HEK293 (cell line): ENCODE measurements at regions not wholly inside any gene's neighbourhood (a gene's known extent, or its start where the extent isn't known, plus 50 kb on each side); places are given as distances from the start of the nearest gene placed in this dataset.

Experiments used
- CTCF ChIA-PET: fragments of 350-600 bp; formaldehyde crosslinking; extraction: SDS; loops from one replicate; lab custom pipeline; 2021; ENCODE audit warnings: antibody characterized with exemption; lab: Yijun Ruan, JAX
- POLR2A ChIA-PET: fragments of 300-600 bp; formaldehyde crosslinking; extraction: SDS; loops from one replicate; lab custom pipeline; 2020; ENCODE audit warnings: antibody characterized with exemption, inconsistent platforms; lab: Yijun Ruan, JAX
- H3K27ac ChIP-seq: fragments of 200-500 bp; sonication (Bioruptor generic); 2 replicates; pipeline ENCODE4 v1.5.1; 2014; ENCODE audit warnings: low read depth, low read length, control low read depth, inconsistent platforms; ENCODE audit errors: extremely low read depth
- H3K36me3 ChIP-seq, 2 experiments: fragments of 200-500 bp in 1 of 2; sonication (Bioruptor generic) in 1 of 2; 1 replicate in 1 of 2; 2 replicates in 1 of 2; pipeline ENCODE4 v1.5.1; 2014 to 2017; ENCODE audit warnings: inconsistent platforms in 2 of 2, low read length in 2 of 2; ENCODE audit not compliant: control insufficient read depth in 2 of 2, insufficient read depth in 1 of 2
- H3K4me1 ChIP-seq: fragments of 200-500 bp; sonication (Bioruptor generic); 2 replicates; pipeline ENCODE4 v1.5.1; 2014; ENCODE audit warnings: mild to moderate bottlenecking, low read length, inconsistent platforms; ENCODE audit not compliant: control insufficient read depth, insufficient read depth
- H3K4me3 ChIP-seq: 2 replicates; pipeline ENCODE4 v1.5.1; 2011; ENCODE audit warnings: low read depth, mild to moderate bottlenecking, control low read depth, low read length, moderate library complexity
- H3K9me3 ChIP-seq: fragments of 200-500 bp; sonication (Bioruptor generic); 2 replicates; pipeline ENCODE4 v1.5.1; 2014; ENCODE audit warnings: low read depth, low read length, inconsistent platforms; ENCODE audit not compliant: control insufficient read depth, insufficient read depth
- BCL11B ChIP-seq: fragments of 450-650 bp; formaldehyde crosslinking; IDR thresholded peaks from 2 replicates; pipeline ENCODE4 v1.5.1; 2016; ENCODE audit warnings: low read depth, missing biosample characterization, missing genetic modification characterization
- BCL6B ChIP-seq: fragments of 450-650 bp; formaldehyde crosslinking; IDR thresholded peaks from 2 replicates; pipeline ENCODE4 v1.5.1; 2017; ENCODE audit warnings: missing biosample characterization, missing genetic modification characterization
- CTCF ChIP-seq: fragments of 450-650 bp; formaldehyde crosslinking; IDR thresholded peaks from 2 replicates; pipeline ENCODE4 v1.5.1; 2016; ENCODE audit warnings: missing biosample characterization, missing genetic modification characterization
- FEZF1 ChIP-seq: fragments of 450-650 bp; formaldehyde crosslinking; IDR thresholded peaks from 2 replicates; pipeline ENCODE4 v1.5.1; 2016; ENCODE audit warnings: missing biosample characterization, missing genetic modification characterization
- GLI2 ChIP-seq: fragments of 450-650 bp; formaldehyde crosslinking; IDR thresholded peaks from 2 replicates; pipeline ENCODE4; 2017; ENCODE audit warnings: missing biosample characterization, missing genetic modification characterization, low read depth, borderline replicate concordance
- PRDM6 ChIP-seq: fragments of 450-650 bp; formaldehyde crosslinking; IDR thresholded peaks from 2 replicates; pipeline ENCODE4 v1.5.1; 2017; ENCODE audit warnings: missing biosample characterization, missing genetic modification characterization
- ZFP41 ChIP-seq: fragments of 450-650 bp; formaldehyde crosslinking; IDR thresholded peaks from 2 replicates; pipeline ENCODE4 v1.5.1; 2016; ENCODE audit warnings: missing biosample characterization, missing genetic modification characterization, borderline replicate concordance
- ZIC2 ChIP-seq: fragments of 450-650 bp; formaldehyde crosslinking; IDR thresholded peaks from 2 replicates; pipeline ENCODE4 v1.5.1; 2016; ENCODE audit warnings: missing biosample characterization, missing genetic modification characterization
- ZNF184 ChIP-seq: fragments of 450-650 bp; IDR thresholded peaks from 2 replicates; pipeline ENCODE4 v1.5.1; 2018; ENCODE audit warnings: missing biosample characterization, mild to moderate bottlenecking, missing genetic modification characterization
- ZNF26 ChIP-seq: fragments of 450-650 bp; formaldehyde crosslinking; IDR thresholded peaks from 2 replicates; pipeline ENCODE4 v1.5.1; 2016; ENCODE audit warnings: missing biosample characterization, missing genetic modification characterization
- ZNF350 ChIP-seq: fragments of 450-650 bp; formaldehyde crosslinking; IDR thresholded peaks from 2 replicates; pipeline ENCODE4 v1.5.0; 2017; ENCODE audit warnings: missing biosample characterization, mild to moderate bottlenecking, missing genetic modification characterization
- ZNF394 ChIP-seq: fragments of 450-650 bp; formaldehyde crosslinking; IDR thresholded peaks from 2 replicates; pipeline ENCODE4 v1.5.1; 2016; ENCODE audit warnings: missing biosample characterization, missing genetic modification characterization, mild to moderate bottlenecking, moderate library complexity, borderline replicate concordance
- ZNF514 ChIP-seq: fragments of 450-650 bp; formaldehyde crosslinking; IDR thresholded peaks from 2 replicates; pipeline ENCODE4 v1.5.1; 2016; ENCODE audit warnings: missing biosample characterization, missing genetic modification characterization
- ZNF558 ChIP-seq: fragments of 450-650 bp; formaldehyde crosslinking; IDR thresholded peaks from 2 replicates; pipeline ENCODE4 v1.5.1; 2016; ENCODE audit warnings: missing biosample characterization, missing genetic modification characterization
- ZNF600 ChIP-seq: fragments of 450-650 bp; formaldehyde crosslinking; IDR thresholded peaks from 2 replicates; pipeline ENCODE4 v1.5.1; 2016; ENCODE audit warnings: missing biosample characterization, missing genetic modification characterization
- ZNF837 ChIP-seq: fragments of 450-650 bp; formaldehyde crosslinking; IDR thresholded peaks from 2 replicates; pipeline ENCODE4 v1.5.1; 2016; ENCODE audit warnings: missing biosample characterization, missing genetic modification characterization
- ZNF843 ChIP-seq: fragments of 450-650 bp; formaldehyde crosslinking; IDR thresholded peaks from 2 replicates; pipeline ENCODE4 v1.5.1; 2016; ENCODE audit warnings: missing biosample characterization, missing genetic modification characterization
- ZSCAN16 ChIP-seq: fragments of 450-650 bp; formaldehyde crosslinking; IDR thresholded peaks from 2 replicates; pipeline ENCODE4 v1.5.1; 2016; ENCODE audit warnings: missing biosample characterization, missing genetic modification characterization
- ZSCAN4 ChIP-seq: fragments of 450-650 bp; formaldehyde crosslinking; IDR thresholded peaks from 2 replicates; pipeline ENCODE4 v1.5.1; 2017; ENCODE audit warnings: missing biosample characterization, missing genetic modification characterization
- TF ChIP-seq, protein P1 (sequence below): IDR thresholded peaks from 2 replicates; pipeline ENCODE4 v1.6.1; 2011; ENCODE audit warnings: mild to moderate bottlenecking, low read depth, low read length, borderline replicate concordance
- TF ChIP-seq, protein P2 (sequence below): fragments of 450-650 bp; formaldehyde crosslinking; IDR thresholded peaks from 2 replicates; pipeline ENCODE4 v1.5.1; 2016; ENCODE audit warnings: missing biosample characterization, missing genetic modification characterization
- TF ChIP-seq, protein P3 (sequence below): fragments of 450-650 bp; formaldehyde crosslinking; IDR thresholded peaks from 2 replicates; pipeline ENCODE4 v1.5.1; 2017; ENCODE audit warnings: missing biosample characterization, mild to moderate bottlenecking, missing genetic modification characterization, moderate library complexity

- Histone ChIP-seq H3K4me3 (no peak overlapping the region), H3K27ac (no peak overlapping the region), H3K9me3 (no peaks in the 10 kb centered on the region)
- POLR2A ChIA-PET: no interaction called here
- TF ChIP-seq ZNF350: no peak
- TF ChIP-seq CTCF (tag by site-specific recombination): no peak
- TF ChIP-seq ZNF558 (tag by site-specific recombination): no peak
- TF ChIP-seq GLI2 (tag by site-specific recombination): no peak
- no peak for TF ChIP-seq ZFP41 (tag by site-specific recombination)
- TF ChIP-seq, protein P1, sequence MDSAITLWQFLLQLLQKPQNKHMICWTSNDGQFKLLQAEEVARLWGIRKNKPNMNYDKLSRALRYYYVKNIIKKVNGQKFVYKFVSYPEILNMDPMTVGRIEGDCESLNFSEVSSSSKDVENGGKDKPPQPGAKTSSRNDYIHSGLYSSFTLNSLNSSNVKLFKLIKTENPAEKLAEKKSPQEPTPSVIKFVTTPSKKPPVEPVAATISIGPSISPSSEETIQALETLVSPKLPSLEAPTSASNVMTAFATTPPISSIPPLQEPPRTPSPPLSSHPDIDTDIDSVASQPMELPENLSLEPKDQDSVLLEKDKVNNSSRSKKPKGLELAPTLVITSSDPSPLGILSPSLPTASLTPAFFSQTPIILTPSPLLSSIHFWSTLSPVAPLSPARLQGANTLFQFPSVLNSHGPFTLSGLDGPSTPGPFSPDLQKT: no peak
- TF ChIP-seq, protein P2, sequence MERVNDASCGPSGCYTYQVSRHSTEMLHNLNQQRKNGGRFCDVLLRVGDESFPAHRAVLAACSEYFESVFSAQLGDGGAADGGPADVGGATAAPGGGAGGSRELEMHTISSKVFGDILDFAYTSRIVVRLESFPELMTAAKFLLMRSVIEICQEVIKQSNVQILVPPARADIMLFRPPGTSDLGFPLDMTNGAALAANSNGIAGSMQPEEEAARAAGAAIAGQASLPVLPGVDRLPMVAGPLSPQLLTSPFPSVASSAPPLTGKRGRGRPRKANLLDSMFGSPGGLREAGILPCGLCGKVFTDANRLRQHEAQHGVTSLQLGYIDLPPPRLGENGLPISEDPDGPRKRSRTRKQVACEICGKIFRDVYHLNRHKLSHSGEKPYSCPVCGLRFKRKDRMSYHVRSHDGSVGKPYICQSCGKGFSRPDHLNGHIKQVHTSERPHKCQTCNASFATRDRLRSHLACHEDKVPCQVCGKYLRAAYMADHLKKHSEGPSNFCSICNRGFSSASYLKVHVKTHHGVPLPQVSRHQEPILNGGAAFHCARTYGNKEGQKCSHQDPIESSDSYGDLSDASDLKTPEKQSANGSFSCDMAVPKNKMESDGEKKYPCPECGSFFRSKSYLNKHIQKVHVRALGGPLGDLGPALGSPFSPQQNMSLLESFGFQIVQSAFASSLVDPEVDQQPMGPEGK (tag by site-specific recombination): no peak
- TF ChIP-seq ZIC2 (tag by site-specific recombination): peak; percentile 33; the same call in 1 of the 2 replicates
- TF ChIP-seq ZNF837 (tag by site-specific recombination): no peak
- no peak for TF ChIP-seq ZSCAN4 (tag by site-specific recombination)
- peak; percentile 48; the same call in 1 of the 2 replicates for TF ChIP-seq ZNF843 (tag by site-specific recombination)
- TF ChIP-seq ZNF26 (tag by site-specific recombination): no peak
- no peak for TF ChIP-seq ZNF184 (tag by site-specific recombination)
- TF ChIP-seq ZNF394 (tag by site-specific recombination): no peak
- no peak for TF ChIP-seq ZNF514 (tag by site-specific recombination)
- no peak for TF ChIP-seq BCL11B (tag by site-specific recombination)
- peak; percentile 35; the same call in 1 of the 2 replicates for TF ChIP-seq FEZF1 (tag by site-specific recombination)
- TF ChIP-seq ZNF600 (tag by site-specific recombination): no peak
- TF ChIP-seq, protein P3, sequence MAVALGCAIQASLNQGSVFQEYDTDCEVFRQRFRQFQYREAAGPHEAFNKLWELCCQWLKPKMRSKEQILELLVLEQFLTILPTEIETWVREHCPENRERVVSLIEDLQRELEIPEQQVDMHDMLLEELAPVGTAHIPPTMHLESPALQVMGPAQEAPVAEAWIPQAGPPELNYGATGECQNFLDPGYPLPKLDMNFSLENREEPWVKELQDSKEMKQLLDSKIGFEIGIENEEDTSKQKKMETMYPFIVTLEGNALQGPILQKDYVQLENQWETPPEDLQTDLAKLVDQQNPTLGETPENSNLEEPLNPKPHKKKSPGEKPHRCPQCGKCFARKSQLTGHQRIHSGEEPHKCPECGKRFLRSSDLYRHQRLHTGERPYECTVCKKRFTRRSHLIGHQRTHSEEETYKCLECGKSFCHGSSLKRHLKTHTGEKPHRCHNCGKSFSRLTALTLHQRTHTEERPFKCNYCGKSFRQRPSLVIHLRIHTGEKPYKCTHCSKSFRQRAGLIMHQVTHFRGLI (tag by site-specific recombination): no peak
- 0 out of 2 replicates have a peak, but pooled peaks have one; percentile 30 for TF ChIP-seq PRDM6 (tag by site-specific recombination)
- TF ChIP-seq BCL6B (tag by site-specific recombination): peak; percentile 79
- TF ChIP-seq ZSCAN16: no peak
- TF ChIP-seq, all 188 proteins: peak for 5
- H3K36me3 ChIP-seq: no peaks in the 10 kb centered on the region
- peaks cover 11% of the 10 kb centered on the region; the same call in 1 of the 2 replicates for H3K4me1 ChIP-seq
- CTCF ChIA-PET: no interaction called here
These were observed 984.0 kb upstream of the TENM3 start for GRCh38 chr4:181259081-181259709.
